ENCODE measurements at regions not wholly inside any gene's neighbourhood (a gene's known extent, or its start where the extent isn't known, plus 50 kb on each side); places are given as distances from the start of the nearest gene placed in this dataset.
A peak's percentile ranks its signal among the peaks of the same experiment; 100 is the strongest.

- Mint-ChIP-seq H3K27ac (ENCODE audit: low read depth) (peak overlapping the region; percentile 41), H3K4me1 (peaks cover 27% of the 10 kb centered on the region), H3K9me3 (peaks cover 6% of the 10 kb centered on the region), H3K27me3 (no peaks in the 10 kb centered on the region), H3K36me3 (ENCODE audit: insufficient read depth) (no peaks in the 10 kb centered on the region), H3K4me3 (no peak overlapping the region)
- peak; percentile 83 for ATAC-seq (replicated peaks; ENCODE audit: extremely low read depth, poor library complexity, severe bottlenecking)
- peak in 1 of 2 donors; percentile 24 for DNase-seq (ENCODE audit: low spot score in 2 of 2)
Observed at GRCh38 chr20:43781215-43781614, 54.4 kb upstream of the GTSF1L start.

DNA sequence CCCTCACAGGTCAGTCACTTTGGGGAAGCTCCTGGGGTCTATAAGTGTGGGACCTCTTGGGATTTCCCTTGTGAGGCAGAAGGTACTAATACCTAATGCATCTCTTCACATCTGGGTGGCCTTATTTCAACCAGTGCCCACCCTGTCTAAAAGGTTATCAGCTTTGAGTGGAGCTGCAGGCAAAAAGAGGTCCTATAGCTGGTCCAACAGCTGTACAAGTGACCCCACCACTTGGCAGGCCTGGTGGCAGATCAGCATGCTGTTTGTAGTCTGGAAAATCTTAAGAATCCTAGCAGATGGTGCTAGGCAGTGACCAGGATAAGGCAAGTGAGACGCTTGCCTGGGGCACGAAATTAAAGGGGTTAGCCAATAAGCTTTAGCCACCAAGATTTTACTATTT lies 51.6 kb upstream of the GTSF1L start:
- no peak for DNase-seq (ENCODE audit: low spot score in 2 of 2)
- Mint-ChIP-seq H3K9me3 (peaks cover 6% of the 10 kb centered on the region), H3K27ac (ENCODE audit: low read depth) (no peak overlapping the region), H3K4me1 (peaks cover 27% of the 10 kb centered on the region), H3K4me3 (no peak overlapping the region), H3K27me3 (no peaks in the 10 kb centered on the region), H3K36me3 (ENCODE audit: insufficient read depth) (no peaks in the 10 kb centered on the region)
- no peak for ATAC-seq (replicated peaks; ENCODE audit: extremely low read depth, poor library complexity, severe bottlenecking)

DNA sequence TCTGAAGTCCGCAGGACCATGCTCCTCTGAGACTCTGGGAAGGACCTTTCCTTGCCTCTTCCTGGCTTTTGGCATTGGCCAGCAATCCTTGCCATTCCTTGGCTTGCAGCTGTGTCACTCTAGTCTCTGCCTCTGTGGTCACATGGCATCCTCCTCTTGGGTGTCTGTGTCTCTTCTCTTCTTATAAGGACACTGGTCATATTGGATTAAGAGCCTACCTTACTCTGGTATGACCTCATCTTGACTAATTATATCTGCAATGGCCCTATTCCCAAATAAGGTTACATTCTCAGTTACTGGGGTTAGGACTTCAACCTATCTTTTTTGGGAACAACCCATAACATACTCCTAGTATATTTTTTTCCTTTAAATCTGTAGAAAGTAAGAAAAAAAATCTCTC lies 49.9 kb upstream of the GTSF1L start:
- Mint-ChIP-seq H3K36me3 (ENCODE audit: insufficient read depth) (no peaks in the 10 kb centered on the region), H3K27ac (ENCODE audit: low read depth) (no peak overlapping the region), H3K4me1 (peaks cover 12% of the 10 kb centered on the region), H3K4me3 (no peak overlapping the region), H3K27me3 (peaks cover 10% of the 10 kb centered on the region), H3K9me3 (peaks cover 6% of the 10 kb centered on the region)
- ATAC-seq (replicated peaks; ENCODE audit: extremely low read depth, poor library complexity, severe bottlenecking) (no peak), DNase-seq (ENCODE audit: low spot score in 2 of 2) (no peak)
